ENCODE measurements at regions not wholly inside any gene's neighbourhood (a gene's known extent, or its start where the extent isn't known, plus 50 kb on each side); places are given as distances from the start of the nearest gene placed in this dataset.
A peak's percentile ranks its signal among the peaks of the same experiment; 100 is the strongest.

DNA sequence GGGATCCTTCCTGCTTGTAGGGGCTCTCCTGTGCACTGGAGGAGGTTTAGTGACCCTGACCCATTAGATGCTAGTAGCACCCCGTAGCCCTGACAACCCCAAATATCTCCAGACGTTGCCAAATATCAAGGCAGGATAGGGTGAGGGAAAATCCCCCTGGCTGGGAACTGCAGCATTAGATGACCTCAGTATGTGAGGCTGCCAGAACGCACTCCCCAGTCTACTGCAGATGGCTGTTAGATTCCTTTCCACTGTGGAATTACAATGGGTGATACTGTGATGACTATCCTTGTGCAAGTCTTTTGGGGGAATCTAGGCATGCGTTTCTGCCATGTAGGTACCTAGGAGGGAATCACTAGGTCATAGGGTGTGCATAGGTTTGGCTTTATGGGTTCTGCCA is 226.3 kb upstream of the KCNG1 start:
- H3K27me3 ChIP-seq: no peaks in the 10 kb centered on the region
- no peak for DNase-seq (ENCODE audit: low spot score)
- no peaks in the 10 kb centered on the region for H3K9me3 ChIP-seq
- no peak overlapping the region for H3K27ac ChIP-seq
- no peaks in the 10 kb centered on the region for H3K36me3 ChIP-seq
- TF ChIP-seq, protein P1, sequence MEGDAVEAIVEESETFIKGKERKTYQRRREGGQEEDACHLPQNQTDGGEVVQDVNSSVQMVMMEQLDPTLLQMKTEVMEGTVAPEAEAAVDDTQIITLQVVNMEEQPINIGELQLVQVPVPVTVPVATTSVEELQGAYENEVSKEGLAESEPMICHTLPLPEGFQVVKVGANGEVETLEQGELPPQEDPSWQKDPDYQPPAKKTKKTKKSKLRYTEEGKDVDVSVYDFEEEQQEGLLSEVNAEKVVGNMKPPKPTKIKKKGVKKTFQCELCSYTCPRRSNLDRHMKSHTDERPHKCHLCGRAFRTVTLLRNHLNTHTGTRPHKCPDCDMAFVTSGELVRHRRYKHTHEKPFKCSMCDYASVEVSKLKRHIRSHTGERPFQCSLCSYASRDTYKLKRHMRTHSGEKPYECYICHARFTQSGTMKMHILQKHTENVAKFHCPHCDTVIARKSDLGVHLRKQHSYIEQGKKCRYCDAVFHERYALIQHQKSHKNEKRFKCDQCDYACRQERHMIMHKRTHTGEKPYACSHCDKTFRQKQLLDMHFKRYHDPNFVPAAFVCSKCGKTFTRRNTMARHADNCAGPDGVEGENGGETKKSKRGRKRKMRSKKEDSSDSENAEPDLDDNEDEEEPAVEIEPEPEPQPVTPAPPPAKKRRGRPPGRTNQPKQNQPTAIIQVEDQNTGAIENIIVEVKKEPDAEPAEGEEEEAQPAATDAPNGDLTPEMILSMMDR (IDR thresholded peaks at IDR 0.05): no peak
- H3K4me1 ChIP-seq: no peaks in the 10 kb centered on the region
- H3K4me3 ChIP-seq: no peak overlapping the region

- Histone ChIP-seq H3K27ac (no peak overlapping the region), H3K4me1 (no peaks in the 10 kb centered on the region), H3K27me3 (no peaks in the 10 kb centered on the region), H3K9me3 (peaks cover 0 to 23% of the 10 kb centered on the region in 2 donors), H3K36me3 (no peaks in the 10 kb centered on the region), H3K4me3 (no peak overlapping the region)
- TF ChIP-seq, protein P1 (IDR thresholded peaks at IDR 0.05): no peak
- no peak for DNase-seq (ENCODE audit: low spot score)
Measured at GRCh38 chr20:51244466-51244865, 221.6 kb upstream of the KCNG1 start.

GRCh38 chr20:51238675-51239305 is 215.9 kb upstream of the KCNG1 start:
- no peak for DNase-seq (ENCODE audit: low spot score)
- TF ChIP-seq, protein P1 (IDR thresholded peaks at IDR 0.05): no peak
- Histone ChIP-seq H3K36me3 (no peaks in the 10 kb centered on the region), H3K4me3 (no peak overlapping the region), H3K4me1 (no peaks in the 10 kb centered on the region), H3K27ac (no peak overlapping the region), H3K9me3 (peaks cover 0 to 24% of the 10 kb centered on the region in 2 donors), H3K27me3 (no peaks in the 10 kb centered on the region)

DNA sequence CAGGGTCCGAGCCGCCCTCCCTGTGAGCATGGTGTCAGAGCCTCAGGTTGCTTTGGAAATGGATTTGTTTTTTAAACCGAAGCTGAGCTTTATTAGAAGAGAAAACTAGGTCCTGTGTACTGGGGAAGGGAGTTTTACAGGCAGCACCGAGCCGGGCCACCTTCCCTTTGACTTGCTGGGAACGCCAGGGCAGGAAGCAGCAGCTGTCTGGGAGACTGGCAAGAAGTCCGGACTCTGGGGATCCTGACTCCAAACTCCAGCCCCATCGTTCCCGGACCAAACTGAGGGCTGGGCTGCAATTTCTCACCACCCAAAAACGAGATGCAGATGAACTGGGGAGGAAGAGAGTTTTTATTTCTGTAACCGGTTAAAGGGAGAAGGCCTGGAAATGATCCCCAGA is 214.9 kb upstream of the KCNG1 start:
- H3K4me3 ChIP-seq: no peak overlapping the region
- no peaks in the 10 kb centered on the region for H3K4me1 ChIP-seq
- no peak for DNase-seq (ENCODE audit: low spot score)
- no peaks in the 10 kb centered on the region for H3K36me3 ChIP-seq
- H3K27me3 ChIP-seq: no peaks in the 10 kb centered on the region
- H3K27ac ChIP-seq: peak overlapping the region in 1 of 2 donors; percentile 53
- H3K9me3 ChIP-seq: peaks cover 0 to 16% of the 10 kb centered on the region in 2 donors
- TF ChIP-seq, protein P1 (IDR thresholded peaks at IDR 0.05): no peak

DNA sequence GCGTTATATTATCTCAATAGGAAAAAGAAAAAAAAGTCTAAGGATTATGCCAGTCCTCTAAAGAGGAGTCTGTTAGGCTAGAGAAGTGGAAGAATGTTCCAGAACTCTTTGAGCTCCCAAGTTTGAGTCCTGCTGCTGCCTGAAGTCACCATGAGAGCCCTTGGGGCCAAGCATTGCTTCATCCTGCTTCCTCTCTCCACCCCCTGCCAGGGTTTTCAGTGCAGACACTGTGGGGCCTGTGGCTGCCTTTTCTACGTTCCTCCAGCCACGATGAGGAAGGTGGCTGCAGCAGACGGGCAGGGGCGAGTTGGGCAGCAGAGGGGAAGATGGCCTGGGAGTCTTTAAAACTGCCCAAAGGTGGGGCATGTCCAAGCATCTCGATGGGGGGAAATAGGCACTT is 214.4 kb upstream of the KCNG1 start:
- Histone ChIP-seq H3K27ac (peak overlapping the region in 1 of 2 donors; percentile 53), H3K36me3 (no peaks in the 10 kb centered on the region), H3K27me3 (no peaks in the 10 kb centered on the region), H3K4me3 (no peak overlapping the region), H3K4me1 (no peaks in the 10 kb centered on the region), H3K9me3 (peaks cover 0 to 11% of the 10 kb centered on the region in 2 donors)
- TF ChIP-seq, protein P1 (IDR thresholded peaks at IDR 0.05): no peak
- DNase-seq (ENCODE audit: low spot score): peak; percentile 62

- no peak overlapping the region for H3K27ac ChIP-seq
- no peak overlapping the region for H3K4me3 ChIP-seq
- no peaks in the 10 kb centered on the region for H3K27me3 ChIP-seq
- no peaks in the 10 kb centered on the region for H3K36me3 ChIP-seq
- no peak for DNase-seq (ENCODE audit: low spot score)
- no peaks in the 10 kb centered on the region for H3K4me1 ChIP-seq
- H3K9me3 ChIP-seq: peaks cover 0 to 4% of the 10 kb centered on the region in 2 donors
- TF ChIP-seq, protein P1 (IDR thresholded peaks at IDR 0.05): no peak
Measured at GRCh38 chr20:51236421-51236820, 213.5 kb upstream of the KCNG1 start.

All from right atrium auricular region (tissue), 2 donors.